ENCODE measurements at regions not wholly inside any gene's neighbourhood (a gene's known extent, or its start where the extent isn't known, plus 50 kb on each side); places are given as distances from the start of the nearest gene placed in this dataset.

GRCh38 chr21:30101967-30102366 is 64.6 kb downstream of the CLDN17 start:
- H3T11ph ChIP-seq (ENCODE audit: low read length), result no peak overlapping the region
- no peaks in the 10 kb centered on the region for H3K9me3 ChIP-seq (ENCODE audit: control insufficient read depth, low read depth, low read length)
- H2BK5ac ChIP-seq (ENCODE audit: insufficient read length, low read length), result no peak overlapping the region
- H3K79me1 ChIP-seq (ENCODE audit: insufficient read depth, low read depth, low read length, poor library complexity, severe bottlenecking), result no peaks in the 10 kb centered on the region
- no peak overlapping the region for H4K91ac ChIP-seq (ENCODE audit: insufficient read length, low read depth, low read length)
- no peak for TF ChIP-seq CTCF (conservative IDR thresholded peaks at IDR 0.05)
- no peak for DNase-seq
- H2BK20ac ChIP-seq (ENCODE audit: low read depth, low read length, poor library complexity, severe bottlenecking), result no peak overlapping the region
- Mint-ChIP-seq H3K4me3 (no peak overlapping the region), H3K27ac (no peak overlapping the region; a peak in 1 of 7 replicates), H3K36me3 (ENCODE audit: insufficient read depth in 1 of 3, low read depth in 3 of 3) (no peaks in the 10 kb centered on the region), H3K27me3 (ENCODE audit: low read depth) (no peaks in the 10 kb centered on the region), H3K4me1 (peaks cover 10 to 12% of the 10 kb centered on the region in 2 experiments), H3K9me3 (no peaks in the 10 kb centered on the region)
- H3K79me2 ChIP-seq (ENCODE audit: insufficient read depth, low read length), result no peaks in the 10 kb centered on the region
- no peak overlapping the region for H3K56ac ChIP-seq (ENCODE audit: insufficient read length, low read depth, low read length)
- H3K27ac ChIP-seq (ENCODE audit: insufficient read length, low read depth, low read length), result no peak overlapping the region
- H3K27me3 ChIP-seq (ENCODE audit: insufficient read depth, low read length), result no peaks in the 10 kb centered on the region
- no peak overlapping the region for H2BK120ac ChIP-seq (ENCODE audit: low read depth, low read length, poor library complexity, severe bottlenecking)
- H3K23me2 ChIP-seq (ENCODE audit: insufficient read length, low read depth, low read length, poor library complexity, severe bottlenecking), result no peaks in the 10 kb centered on the region
- no peak overlapping the region for H3K4ac ChIP-seq (ENCODE audit: low read depth, low read length)
- no peak overlapping the region for H4K8ac ChIP-seq (replicated peaks; ENCODE audit: insufficient read length, low read depth, low read length)
- H3K23ac ChIP-seq (ENCODE audit: insufficient read length, low read depth, low read length), result no peak overlapping the region
- no peak overlapping the region for H3K18ac ChIP-seq (ENCODE audit: insufficient read length, low read depth, low read length)
- no peak overlapping the region for H3K4me2 ChIP-seq (ENCODE audit: insufficient read depth, insufficient read length, low read length)
- no peaks in the 10 kb centered on the region for H3K4me1 ChIP-seq (ENCODE audit: insufficient read depth, low read length)
- no peak overlapping the region for H2AFZ ChIP-seq (ENCODE audit: low read length)
- no peak overlapping the region for H3K14ac ChIP-seq (ENCODE audit: insufficient read depth, low read length)
- H2AK5ac ChIP-seq (ENCODE audit: insufficient read length, low read length), result no peak overlapping the region
- H2BK12ac ChIP-seq (ENCODE audit: insufficient read length, low read depth, low read length), result no peak overlapping the region
- H4K5ac ChIP-seq (ENCODE audit: insufficient read length, low read depth, low read length), result no peak overlapping the region
- H2BK15ac ChIP-seq (ENCODE audit: low read depth, low read length), result no peak overlapping the region
- no peak overlapping the region for H3K9ac ChIP-seq (ENCODE audit: extremely low read depth, insufficient read length, low read length)
- no peaks in the 10 kb centered on the region for H4K20me1 ChIP-seq (ENCODE audit: control insufficient read depth, insufficient read depth, insufficient read length)
- WGBS (ENCODE audit: extremely low coverage, insufficient read length, low lambda C conversion rate), result no CpG with 5 or more reads among the region's 4 CpGs

All from H9 (cell line).